ENCODE measurements at regions not wholly inside any gene's neighbourhood (a gene's known extent, or its start where the extent isn't known, plus 50 kb on each side); places are given as distances from the start of the nearest gene placed in this dataset.

DNA sequence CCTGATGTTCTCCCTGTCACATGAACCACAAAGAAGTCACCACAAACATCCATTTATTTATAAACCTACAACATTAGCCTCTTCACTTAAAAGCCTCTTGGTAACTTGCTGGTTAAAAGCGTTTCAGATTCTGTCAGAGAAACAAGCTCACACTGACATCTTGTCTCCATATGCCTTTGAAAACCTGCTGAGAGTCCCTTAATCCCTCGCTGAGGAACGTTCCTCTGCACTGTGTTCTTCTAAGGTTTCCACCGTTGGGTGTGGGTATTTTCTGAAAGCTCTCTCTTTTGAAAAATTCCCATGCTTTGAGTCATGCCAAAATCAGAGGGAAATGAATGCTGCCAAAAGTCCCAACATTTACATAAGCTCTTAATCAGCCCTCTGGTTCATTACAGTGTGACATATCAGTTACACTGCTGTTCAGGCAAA, 149.8 kb downstream of the CCDC34 start:
- DNase-seq = peak; percentile 38

DNA sequence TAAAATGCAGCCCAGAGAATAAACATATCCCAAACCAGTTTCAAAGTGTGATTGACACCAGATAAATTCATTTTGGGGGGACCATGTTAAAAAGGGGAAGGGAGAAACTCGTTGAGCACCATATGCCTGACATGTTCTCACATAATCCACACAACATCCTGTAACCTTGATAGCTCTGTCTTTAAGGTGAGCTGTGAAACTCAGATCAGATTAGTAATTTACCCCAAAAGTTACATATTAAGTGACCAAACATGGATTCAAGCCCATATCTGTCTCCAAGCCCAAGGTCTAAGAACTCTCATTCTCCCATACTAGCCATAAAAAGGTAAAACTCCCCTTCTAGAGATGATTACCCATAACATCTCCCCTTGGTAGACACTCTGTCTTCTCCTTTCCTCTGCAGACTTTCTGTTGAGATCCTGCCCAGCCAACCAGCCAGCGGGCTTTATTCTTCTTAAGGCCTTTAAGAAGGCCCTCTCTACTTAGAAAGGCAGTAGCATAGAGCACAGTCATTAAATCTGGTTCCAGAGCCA, 150.7 kb downstream of the CCDC34 start:
- DNase-seq = no peak

DNA sequence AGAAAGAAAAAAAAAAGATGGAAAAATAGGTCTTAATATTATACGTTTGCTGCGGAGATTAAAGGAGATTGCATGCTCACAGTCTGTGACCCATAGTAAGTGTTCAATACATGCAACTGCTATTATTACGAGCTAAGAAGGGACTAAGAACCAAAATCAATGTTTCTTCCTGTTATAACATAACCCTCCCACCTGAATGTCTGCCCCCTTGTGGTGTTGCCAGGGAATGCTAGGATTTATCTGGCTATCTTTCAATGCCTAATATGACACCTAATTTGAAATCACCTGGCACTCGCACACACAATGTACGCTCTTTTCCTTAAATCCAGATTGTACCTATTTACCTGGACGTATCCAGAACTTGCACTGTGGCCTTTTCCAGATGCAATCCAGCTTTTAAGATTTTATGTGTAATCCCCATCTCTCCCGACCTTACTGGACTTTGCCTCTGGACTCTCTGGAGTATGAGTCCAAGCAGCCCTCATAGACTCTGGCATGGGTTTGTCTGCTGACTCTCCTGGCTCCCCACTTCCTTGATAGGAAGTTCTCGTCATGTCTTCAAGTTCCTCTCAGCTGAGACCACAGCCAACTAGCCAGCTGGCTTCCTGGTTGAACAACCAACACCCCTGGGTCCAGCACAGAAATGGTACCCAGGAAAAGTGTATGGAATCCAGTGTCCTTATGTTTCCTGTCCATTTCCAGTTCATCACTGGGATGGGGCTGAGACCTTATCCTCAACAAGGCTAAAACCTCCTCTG, 151.5 kb downstream of the CCDC34 start:
- no peak for DNase-seq

DNA sequence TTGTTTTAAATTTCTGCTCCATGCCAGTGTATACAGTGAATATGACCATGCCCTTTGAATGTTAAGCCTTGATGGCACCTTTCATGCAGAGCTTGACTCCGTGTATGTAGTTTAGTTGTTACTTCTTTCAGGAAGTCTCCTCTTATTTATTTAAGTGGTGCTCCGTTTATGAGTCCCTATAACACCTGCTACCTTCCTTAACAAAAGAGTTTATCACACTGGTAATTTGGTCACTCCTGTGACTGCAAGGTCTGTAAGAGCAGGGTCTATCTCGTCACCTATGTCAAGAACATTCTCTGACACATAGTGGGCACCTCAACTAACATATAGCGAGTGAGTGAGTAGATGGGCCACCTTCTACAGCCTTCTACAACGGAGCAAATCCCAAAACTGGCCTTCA, 152.5 kb downstream of the CCDC34 start:
- DNase-seq = no peak

DNA sequence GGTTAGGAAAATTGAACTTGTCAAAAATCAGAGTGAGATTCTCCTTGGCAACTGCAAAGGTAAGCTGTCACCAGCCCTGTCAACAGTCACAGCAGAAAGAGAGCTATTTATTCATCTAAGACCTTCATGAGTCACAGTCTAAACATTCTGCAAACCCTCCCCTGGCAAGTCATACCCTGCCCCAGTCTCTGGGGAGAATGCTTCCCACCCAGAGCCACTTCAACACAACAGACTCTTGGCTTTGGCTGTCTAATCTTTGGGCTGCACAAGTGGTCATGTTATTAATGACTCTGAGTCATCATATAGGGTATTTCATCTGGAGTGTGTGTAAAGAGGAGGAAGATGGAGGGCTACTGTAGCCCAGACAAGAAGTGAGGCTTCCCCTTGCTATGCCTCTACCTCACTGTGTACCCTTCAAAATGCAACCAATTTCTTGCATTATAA, 153.4 kb downstream of the CCDC34 start:
- DNase-seq = peak; percentile 97

DNA sequence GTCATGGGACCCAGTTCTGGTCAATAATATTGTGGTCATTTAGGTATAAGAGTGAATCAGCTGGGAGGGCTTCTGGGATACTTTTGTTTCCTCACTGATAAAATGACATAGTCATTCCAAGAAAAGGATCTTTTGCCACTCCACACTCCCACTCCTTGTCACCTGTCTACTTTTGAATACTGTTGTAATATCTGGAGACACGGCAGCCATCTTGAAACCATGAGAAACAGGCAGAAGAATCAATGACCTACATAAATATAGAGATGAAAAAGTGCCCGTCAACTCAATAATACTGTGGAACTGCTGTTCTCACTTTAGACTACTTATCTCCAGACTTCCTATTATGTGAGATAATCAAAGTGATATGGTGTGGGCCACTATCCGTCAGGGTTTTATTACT, 154.2 kb downstream of the CCDC34 start:
- no peak for DNase-seq

DNA sequence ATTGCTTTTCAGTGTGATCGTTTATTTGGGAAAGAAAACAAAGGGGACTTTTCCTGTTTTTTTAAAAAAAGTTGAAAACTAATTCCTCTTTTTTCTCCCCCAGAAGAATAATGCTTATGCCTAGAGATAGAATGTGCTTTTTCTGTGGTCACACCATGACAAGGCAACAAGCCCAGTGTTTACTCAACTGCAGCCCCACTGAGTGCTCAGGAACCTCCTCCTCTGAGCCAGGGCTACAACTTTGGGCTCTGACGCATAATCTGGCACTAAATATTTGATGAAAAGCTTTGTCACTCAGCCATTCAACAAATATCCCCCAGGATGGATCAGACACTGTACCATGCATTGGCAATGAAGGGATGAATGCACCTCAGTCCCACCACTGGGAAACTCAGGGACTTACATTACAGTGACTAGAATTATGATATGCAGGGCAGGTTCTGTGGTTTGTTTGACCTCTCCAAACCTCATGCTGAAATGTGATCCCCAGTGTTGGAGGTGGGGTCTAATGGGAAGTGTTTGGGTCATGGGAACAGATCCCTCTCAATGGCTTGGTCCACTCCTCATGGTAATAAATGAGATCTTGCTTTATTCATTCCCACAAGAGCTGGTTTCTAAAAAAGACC, 155.9 kb downstream of the CCDC34 start:
- no peak for DNase-seq

DNA sequence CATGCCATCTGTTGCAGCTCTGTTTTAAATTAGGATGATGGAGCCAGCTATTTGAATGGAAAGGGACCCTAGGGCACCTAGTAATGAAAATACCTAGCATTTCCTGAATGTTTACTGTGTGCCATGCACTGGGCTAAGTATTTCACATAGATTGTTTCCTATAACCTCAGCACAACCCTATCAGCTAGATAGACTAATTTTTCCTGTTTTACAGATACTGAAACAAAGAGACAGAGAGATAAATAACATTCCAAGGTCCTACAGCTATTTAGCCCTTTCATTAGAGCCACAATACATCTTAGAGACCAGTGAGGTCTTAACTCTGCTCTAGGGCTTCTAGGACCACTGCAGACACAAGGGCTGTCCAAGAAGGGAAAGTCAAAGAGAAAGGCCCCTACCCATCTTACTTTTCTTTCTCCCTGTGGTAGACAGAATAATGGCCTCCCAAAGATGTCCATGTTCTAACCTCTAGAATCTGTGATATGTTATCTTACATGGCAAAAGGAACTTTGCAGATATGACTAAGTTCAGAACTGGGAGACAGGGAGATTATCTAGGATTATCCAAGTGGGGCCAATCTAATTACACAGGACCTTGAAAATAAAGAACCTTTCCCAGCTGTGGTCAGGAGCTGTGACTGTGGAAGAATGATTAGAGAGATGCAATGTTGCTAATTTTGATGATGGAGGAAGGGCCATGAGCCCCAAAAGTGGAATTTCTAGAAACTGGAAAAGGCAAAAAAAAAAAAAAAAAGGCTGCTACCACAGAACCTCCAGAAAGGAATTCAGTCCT, 157.0 kb downstream of the CCDC34 start:
- DNase-seq = no peak

DNA sequence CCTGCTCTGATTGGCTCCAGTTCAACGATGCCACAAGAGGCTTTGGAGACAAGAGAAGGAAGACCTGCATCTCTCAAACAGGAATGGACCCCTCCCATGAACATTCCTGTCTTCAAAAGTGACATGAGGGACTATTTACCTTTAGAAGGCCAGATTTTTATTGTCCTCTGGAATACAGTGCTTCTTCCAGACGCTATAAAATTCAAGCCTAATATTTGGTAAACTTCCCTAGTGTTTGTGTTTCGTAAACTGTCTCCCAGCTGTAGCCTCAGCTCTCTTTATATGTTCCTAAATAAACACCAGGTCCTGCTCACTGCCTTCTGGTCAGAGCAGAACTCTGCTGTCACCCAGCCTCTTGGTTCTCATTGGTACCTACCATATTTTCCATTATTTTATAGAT, 157.8 kb downstream of the CCDC34 start:
- no peak for DNase-seq

DNA sequence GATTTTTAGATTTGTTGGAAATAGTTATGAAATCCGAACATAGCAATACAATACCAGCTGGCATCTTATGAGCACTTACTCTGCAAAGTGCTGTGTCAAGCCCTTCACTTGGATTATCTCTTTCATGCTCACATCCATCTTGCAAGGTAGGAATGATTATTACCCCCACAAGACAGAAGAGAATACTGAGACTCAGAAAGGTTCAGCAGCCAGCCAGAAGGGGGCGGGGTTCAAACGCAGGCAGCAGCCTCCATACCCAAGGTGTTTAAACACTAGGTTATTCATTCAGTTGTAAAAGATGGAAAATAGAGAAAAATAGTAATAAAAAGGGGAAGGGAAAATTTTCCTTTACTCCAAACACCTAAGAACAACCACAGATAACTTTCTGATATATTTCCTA, 158.5 kb downstream of the CCDC34 start:
- peak; percentile 22 for DNase-seq

DNA sequence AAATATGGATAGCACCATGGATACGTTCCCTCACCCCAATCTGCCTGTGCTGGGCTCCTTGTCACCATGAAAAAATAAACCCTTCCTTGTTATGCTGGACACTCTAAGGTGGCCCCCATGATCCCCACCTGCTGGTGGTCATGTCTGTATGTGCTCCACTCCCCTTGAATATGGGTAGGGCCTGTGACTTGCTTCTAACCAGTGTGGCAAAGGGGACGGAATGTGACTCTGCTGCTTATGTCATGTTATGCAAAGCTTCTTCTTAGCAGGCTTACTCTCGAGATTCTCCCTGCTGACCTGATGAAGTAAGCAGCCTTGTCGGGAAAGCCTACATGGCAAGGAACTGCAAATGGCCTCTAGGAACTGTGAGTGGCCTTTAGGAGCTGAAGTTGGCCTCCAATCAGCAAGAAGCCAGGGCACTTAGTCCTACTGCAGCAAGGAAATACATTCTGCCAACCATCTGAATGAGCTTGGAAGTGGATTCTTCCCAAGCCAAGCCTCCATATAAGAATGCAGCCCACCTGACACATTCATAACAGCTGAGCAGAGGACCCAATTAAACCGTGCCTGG, 159.9 kb downstream of the CCDC34 start:
- no peak for DNase-seq

DNA sequence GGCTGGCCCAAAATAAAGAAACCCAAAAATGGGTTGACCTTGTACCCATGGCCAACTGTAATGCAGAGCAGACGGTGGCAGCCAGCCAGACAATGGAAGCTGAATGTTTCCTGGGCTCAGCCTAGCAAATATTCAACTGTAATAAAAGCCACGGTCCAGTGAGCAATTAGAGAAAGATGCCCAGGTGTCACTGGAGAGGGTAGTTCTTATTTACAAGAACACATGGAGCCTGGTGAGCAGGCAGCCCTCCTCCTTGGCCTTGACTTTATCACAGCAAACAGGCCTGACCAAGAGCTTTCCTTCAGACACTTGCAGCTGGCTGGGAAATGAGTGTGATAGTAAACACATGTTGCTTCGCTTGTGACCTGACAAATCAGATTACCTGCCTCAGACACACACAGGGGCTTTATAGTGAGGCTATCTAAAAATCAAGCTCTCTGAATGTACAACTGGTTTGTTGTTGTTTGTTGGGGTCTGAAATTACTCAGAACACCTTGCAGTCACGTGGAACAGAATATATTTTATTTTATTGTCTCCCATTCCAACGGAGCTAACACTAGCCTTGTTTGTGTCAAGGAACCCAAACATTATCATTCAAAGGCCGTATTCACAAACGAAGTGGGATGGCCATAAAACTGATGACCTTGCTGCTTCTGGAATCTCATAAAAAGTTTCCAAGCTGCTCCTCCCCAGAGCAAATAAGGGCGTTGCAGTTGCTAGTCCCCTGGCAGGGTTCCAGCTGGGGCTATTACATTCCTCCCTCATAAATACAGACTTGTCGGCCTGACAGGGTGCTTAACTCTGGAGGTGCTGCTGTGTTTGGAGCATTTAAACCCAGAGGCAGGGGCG, 161.1 kb downstream of the BBOX1 start:
- peak; percentile 82 for DNase-seq

DNA sequence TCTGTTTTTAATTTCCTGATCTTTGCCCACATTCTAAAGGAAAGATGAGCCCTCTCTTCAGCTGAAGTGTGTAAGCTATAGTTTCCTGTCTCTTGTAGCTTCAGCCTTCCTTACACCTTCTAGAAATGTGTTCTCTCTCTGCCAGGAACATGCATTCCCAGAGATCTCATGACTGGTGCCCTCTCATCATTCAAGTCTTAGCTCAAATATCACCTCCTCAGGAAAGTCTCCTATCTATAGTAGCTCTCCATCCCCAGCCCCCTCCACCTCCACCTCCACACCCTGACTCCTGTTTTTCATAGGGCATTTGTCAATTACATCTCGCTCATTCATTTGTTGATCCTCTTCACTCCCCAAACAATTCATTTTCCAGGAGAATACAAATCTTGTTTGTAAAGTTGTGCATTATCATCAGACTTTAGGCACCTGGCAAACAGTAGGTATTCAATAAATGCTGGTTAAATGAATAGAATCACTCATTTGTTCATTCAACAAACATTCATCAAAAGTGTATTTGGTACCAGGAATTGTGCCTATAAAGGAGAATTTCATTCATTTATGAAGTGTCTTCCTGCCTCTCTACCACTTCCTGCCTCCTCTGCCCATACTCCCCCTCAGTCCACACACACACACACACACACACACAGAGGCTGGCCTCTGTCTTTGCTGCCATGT, 160.3 kb downstream of the BBOX1 start:
- no peak for DNase-seq

DNA sequence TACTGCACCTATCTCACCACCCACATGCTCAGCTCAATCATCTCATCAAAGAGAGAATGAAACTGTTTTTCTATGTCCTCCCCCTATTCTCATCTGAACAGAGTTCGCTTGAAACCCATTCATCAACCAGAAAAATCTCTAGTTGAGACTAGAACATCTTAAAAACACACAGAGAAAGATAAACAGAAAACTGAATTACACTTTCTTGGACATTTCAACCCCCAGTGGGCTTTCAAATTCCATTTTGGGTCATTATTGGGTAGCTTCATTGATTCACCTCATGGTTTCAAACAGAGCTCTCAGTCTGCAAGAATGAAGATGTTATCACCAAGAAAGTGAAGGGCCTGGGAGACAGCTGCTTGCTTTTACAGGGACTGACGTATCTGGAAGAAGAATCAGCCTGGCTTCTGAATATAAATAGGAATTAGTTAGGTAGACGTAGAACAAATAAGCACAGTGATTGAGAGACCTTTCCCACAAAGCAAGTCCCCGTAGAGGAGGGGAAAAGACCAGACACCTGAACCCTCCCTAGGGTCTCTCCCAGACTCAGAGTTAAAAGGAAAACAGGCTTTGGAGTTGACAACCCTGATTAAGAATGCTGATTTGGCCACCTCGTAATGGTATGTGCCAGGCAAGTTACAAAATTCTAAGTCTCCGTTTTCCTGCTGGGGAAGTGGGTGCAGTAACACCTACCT, 155.7 kb downstream of the BBOX1 start:
- DNase-seq = no peak

DNA sequence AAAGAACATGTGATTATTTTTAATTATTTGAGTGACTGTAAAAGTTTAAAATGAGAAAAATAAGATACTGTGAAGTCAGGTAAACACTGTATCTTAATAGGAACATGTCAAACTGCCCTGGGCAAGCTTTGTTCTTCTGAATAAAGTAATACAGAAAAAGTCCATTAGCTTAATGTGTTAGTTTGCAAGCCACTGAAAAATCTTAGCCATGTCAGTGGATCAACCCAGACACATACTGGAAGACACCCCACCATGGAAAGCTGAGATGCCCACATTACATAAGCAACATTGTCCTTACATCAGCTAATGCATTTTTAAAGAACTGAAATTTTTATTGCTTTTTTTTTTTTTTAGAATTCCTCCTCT, 155.2 kb downstream of the BBOX1 start:
- DNase-seq = no peak

DNA sequence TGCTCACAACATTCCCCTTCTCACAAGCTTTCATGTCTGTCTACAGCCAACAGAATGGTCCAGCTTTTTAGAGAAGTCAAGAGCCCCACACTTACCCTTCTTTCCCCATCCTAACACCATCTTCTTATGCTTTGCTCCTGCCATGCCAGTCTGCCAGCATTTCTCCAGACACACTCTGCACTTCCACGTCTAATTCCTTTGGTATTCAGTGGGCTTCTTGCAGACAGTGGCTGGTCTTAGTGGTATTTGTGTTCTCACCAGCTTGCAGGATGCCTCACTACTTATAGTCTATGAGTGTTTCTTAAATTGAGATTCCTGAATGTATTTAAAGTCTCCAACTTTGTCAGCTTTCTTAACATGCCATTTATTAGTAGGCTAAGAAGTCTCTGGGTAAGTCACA, 154.4 kb downstream of the BBOX1 start:
- DNase-seq = no peak

DNA sequence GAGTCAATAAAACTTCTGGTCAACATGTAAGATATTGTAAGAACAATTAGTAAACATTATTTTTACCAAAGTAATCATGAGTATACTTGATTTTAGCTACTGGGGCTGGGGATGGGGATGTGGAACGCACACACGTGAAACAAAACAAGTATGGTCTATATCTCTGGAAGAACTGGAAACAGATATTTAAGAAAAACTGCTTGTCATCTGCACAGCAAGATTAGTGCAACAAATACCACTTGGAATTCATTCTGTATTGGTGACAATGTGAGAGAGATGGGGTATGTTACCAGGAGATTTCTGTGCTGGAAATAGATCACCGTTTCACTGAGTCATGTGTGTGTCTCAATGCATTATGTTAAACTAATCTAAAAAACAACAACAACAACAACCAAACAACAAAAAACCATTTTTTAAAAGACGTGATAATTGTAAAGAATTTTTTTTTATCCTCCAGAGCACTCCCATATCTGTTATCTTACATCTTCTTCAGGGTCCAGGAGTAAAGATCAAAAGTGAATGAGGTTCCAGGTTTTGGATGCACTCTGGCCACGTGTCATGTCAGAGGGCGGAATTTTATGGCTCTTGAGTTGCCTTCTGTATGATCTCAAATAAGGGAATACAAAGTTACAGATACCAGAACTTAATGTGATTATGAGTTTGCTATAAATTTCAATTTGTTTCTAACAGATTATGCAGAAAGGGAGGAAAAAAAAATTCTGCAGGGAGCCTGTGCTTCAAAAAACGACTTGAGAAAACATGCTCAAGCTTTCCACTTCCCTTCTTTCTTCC, 153.0 kb downstream of the BBOX1 start:
- DNase-seq = no peak

DNA sequence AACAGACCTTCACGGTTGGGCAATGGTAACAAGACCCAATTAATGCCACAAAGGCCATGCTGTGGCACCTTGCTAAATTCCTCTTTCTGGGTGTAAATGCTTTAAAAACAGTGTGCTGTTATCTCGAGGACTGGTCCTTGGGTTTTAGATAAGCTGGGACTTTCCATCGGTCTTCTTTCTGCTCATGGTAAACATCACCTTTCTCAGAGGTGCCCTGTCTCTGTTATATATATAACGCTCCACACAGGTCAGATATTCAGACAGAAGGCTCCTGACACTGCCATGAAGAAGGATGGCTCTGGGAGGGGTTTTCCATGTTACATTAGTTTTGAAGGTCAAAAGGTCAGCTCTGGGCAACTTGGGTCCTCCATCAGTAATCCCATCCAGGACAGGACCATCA, 151.6 kb downstream of the BBOX1 start:
- no peak for DNase-seq

DNA sequence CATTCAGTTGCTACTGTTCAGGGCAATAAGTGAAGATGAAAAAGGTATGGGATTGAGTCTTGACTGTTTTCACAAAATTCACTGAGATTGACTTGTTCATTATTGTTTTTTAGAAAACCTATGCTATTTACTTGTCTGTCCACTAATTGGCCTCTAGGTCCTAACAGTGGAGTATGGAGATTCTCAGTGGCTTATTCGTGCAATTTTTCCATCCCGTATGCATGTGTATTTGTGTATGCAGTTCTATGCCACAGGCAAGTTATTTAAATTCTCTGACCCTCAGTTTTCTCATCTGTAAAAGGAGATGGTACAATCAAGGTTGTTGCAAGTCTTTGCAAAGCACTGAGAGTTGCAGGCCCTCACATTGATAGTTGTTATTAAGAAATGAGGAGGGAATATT, 151.0 kb downstream of the BBOX1 start:
- no peak for DNase-seq

DNA sequence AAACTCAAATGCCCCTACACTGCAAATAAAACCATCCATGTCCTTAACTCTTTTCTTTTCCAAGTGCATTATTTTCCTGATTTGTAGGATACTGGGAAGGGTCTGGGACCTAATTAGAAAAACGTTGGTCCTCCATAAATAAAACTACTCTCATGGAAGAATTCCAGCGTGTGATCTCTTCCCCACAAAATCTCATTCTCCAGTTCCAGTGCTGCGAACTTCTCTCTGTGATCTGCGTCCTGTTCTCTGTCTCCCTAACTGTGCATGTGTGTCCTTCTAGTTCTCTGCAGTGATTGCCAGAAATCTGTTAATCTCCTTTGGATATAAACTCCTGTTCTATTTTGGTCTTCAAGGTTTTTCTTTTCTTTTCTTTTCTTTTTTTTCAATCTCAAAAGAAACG, 148.1 kb downstream of the BBOX1 start:
- no peak for DNase-seq

Measured in kidney glomerular epithelial cell (primary cell).